HuH-7 (cell line): ENCODE measurements at regions not wholly inside any gene's neighbourhood (a gene's known extent, or its start where the extent isn't known, plus 50 kb on each side); places are given as distances from the start of the nearest gene placed in this dataset.
"Not testable (repeated sequence)": the region's sequence is repeated elsewhere in the genome, so short reads cannot be mapped to it uniquely, and the experiment has no call there.

ENCODE experiments used
- DNase-seq: peaks from one replicate; pipeline ENCODE4 v3.0.0; 2011; ENCODE audit warnings: low spot score

GRCh38 chr1:70490153-70490552, 79.1 kb downstream of the CTH start:
- DNase-seq: no peak

- no peak for DNase-seq
These were observed 84.3 kb downstream of the CTH start for GRCh38 chr1:70495370-70495769.

GRCh38 chr1:70496181-70496580, 85.1 kb downstream of the CTH start:
- DNase-seq: no peak

DNA sequence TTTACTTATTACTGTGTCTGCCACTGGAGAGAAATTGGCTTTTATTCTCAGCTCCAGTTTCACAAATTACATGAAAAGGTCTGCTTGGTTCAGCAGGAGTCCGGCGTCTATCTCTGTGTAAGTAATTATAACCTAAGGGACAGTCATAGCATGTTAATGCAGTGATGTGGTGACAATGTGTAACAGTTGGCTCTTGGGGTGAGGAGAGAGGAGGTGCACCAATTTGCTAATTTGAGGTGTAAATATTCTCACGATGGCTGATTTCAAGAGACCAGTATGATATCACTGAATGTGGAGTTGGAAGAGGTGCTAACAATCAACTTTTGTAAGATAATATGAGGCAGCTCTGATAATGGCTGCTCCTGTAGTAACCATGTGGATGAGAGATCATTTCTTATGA, 86.1 kb downstream of the CTH start:
- no peak for DNase-seq

DNA sequence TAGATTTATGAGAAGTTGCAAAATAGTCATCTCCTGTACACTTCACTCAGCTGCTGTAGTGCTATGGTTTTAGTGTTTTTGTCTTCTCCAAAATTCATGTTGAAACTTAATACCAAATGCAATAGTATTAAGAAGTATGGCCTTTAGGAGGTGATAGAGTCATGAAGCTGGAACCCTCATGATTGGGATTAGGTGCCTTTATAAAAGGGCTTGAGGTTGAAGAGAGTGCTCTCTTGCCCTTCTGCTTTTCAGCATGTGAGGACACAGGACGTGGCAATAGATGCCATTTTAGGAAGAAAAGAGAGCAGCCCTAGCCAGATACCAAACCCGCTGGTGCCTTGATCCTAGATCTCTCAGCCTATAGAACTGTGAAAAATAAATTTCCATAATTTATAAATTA, 87.6 kb downstream of the CTH start:
- no peak for DNase-seq

GRCh38 chr1:70499695-70500094, 88.6 kb downstream of the CTH start:
- no peak for DNase-seq

GRCh38 chr1:70503358-70503757, 92.3 kb downstream of the CTH start:
- DNase-seq: no peak

DNA sequence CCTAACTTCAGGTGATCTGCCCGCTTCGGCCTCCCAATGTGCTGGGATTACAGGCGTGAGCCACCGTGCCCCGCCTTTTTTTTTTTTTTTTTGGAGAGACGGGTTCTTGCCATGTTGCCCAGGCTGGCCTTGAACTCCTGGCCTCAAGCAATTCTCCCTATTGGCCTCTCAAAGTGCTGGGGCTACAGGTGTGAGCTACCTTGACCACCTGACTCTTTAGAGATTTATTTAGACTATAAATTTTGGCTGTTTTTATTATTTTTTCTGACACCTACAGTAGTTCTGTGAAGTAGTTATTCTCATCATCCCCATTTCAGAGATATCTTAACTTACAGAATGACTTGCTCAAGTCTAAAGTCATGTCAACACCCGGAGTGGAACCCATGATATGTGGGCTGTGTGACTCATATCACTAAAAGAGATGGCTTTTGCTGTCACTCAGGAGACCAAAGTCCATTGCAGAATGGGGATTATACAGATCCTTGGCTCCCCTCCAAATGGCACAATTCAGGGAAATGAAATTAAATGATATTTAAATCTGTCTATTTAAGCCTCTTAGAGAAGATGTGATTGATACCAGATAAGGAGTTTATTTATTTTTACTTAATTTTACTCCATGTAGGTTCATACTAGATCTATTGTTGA, 93.2 kb downstream of the CTH start:
- DNase-seq: no peak

DNA sequence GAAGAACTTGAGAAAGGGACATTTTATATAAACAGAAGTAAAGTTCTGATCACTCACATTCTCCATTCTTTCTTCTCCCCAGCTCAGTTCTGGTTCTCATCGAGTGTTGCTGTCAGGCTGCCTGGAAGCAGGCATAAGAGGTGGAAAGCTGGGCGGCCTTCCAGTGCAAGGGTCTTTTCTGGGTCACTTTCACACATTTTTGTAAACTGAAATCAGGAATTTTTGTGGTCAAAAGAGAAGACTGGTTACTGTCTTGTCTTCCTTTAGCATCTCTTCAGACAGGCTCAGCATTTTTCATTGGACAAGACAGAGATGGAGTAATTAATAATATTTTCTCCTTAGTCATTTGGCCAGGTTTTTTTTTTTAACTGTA, 93.7 kb downstream of the CTH start:
- DNase-seq: no peak

DNA sequence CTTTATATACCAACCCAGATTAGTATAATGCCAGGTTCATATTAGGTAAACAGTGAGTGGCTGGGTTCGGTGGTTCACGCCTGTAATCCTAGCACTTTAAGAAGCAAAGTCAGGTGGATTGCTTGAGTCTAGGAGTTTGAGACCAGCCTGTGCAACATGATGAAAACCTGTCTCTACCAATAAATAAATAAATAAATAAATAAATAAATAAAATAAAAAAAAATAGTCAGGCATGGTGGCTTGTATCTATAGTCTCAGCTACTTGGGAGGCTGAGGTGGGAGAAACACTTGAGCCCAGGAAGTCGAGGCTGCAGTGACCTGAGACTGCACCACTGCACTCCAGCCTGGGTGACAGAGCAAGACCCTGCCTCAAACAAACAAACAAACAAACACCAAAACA, 96.9 kb downstream of the CTH start:
- not testable (repeated sequence) for DNase-seq

GRCh38 chr1:70509996-70510876, 99.2 kb downstream of the CTH start:
- peak; percentile 23 for DNase-seq

DNA sequence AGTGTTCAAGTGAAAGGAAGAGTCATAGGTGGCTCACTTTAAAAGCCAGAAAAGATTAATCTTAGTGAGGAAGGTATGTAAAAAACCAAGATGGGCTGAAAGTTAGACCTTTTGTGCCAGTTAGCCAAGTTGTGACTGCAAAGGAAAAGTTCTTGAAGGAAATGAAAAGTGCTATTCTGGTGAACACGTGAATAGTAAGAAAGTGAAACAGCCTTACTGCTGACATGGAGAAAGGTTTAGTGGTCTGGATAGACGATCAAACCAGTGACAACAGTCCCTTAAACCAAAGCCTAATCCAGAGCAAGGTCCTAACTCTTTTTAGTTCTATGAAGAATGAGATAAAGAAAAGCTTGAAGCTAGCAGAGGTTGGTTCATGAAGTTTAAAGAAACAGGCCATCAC, 106.4 kb downstream of the CTH start:
- no peak for DNase-seq

GRCh38 chr1:70518106-70518505, 107.0 kb downstream of the CTH start:
- DNase-seq: no peak

GRCh38 chr1:70528590-70529333, 117.7 kb downstream of the CTH start:
- peak; percentile 17 for DNase-seq

DNA sequence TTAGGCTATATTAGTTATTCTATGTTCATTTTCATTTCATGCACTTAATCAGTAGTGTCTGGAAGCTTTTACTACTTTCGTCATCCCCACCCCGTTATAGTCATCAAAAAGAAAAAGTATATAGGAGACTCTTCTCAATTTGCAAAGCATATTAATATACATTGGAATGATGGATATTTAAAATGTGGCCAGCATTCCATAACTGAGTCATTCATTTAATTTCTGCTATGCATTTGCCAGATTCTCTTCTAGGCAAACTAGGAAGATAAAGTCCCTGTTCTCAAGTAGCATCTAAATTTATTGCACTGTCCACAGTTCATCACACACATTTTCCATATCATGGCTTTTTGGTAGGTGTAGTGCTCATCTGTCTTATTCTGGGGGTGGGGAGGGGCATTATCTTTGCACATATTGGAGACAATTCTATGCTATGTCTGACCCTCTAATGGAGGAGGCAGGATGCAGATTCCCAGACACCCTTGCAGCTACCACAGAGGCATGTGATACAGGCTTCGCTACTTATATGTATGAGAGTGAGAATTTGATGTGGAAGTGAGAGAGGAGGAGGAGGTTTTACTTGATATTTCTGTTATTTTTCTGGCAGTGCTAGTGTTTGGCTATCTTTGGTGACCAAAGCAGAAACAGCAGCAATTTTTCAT, 125.8 kb downstream of the CTH start:
- DNase-seq: no peak

DNA sequence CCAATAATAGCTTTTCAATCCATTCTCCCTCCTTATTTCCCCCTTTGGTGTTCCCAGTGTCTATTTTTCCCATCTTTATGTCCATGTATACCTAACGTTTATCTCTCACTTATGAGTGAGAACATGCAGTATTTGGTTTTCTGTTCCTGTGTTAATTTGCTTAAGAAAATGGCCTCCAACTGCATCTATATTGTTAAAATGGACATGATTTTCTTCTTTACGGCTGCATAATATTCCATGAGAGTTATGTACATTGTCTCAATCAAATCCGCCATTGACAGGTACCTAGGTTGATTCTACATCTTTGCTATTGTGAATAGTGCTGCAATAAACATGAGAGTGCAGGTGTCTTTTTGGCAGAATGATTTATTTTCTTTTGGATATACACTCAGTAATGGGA, 126.7 kb downstream of the CTH start:
- DNase-seq: no peak

GRCh38 chr1:70542030-70542429, 131.0 kb downstream of the CTH start:
- no peak for DNase-seq

- DNase-seq: no peak
These were observed 131.8 kb downstream of the CTH start for GRCh38 chr1:70542856-70543255.

DNA sequence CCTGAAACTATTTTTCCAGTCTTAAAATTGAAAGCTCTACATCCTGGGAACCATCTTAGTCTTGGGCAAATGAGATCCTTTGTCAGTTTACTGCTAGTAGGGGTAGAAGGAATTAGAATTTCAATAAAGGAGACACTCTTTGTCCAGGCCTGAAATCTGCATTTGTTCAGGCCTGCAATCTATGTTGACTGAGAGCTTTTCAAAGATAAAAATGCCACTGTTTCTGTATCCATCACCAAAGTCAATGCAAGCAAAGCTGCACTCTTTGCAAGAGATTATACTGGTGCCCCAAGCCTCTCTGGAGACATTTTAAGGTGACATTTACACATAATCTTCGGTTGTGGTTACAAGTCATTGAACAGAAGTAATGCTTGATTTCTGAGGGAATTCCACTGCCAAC, 135.7 kb downstream of the CTH start:
- no peak for DNase-seq

DNA sequence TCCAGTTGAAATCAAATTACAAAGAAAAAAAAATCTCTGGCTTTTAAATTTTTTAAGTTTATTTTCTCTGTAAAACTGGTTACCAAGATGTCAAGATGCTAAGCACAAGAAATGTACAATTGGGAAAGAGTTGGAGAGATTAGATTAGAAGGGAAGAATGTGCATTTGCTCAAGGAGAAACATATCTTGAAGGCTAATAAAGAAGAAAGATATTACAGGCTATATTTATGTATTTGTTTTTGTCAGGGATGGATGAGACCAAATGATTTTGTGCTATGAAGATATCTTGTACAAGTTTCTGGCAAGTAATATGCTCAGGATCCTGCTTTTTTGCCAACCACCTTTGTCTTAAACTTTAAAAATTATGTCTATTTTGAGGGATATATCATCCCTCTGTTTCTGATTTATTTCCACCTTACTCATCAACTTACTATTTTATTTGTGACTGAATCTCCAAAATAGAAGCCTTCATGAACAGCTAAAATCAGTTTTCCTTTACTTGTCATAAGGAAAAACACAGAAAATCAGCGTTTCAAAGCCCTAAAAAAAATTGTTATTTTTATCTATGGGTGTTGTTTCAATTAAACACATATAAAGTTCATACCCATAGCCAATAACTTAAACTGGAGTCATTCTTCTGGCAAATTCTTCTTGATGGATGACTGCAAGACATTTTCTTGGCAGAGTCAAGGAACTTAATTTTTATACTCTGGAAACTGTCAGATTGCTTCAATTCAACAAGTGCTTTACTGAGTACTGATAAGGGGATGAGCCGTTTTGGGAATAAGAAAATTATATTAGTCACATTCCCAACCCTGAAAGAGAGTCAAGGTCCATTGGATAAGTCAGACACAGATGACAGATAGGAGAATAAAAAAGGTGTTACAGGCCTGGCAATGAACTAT, 141.8 kb downstream of the CTH start:
- no peak for DNase-seq

DNA sequence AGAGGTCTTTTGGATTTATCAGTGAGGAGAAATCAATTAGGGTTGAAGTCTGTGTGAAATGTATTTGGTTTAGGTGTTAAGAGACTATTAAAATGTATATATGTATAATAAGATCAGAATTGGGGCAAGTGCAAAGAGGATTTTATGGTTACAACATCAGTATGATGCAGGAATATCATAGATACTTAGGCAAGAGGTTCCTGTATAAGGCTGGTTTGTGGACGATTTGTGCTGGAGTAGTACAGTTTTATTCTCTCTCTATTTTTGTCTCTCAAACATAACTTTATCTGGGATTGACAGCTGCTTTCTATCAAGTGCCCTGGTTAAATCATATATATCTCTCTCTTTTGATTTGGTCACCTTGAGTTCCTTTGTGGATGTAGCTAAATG, 142.5 kb downstream of the CTH start:
- DNase-seq: no peak
